ENCODE measurements at regions not wholly inside any gene's neighbourhood (a gene's known extent, or its start where the extent isn't known, plus 50 kb on each side); places are given as distances from the start of the nearest gene placed in this dataset.
"Not testable (repeated sequence)": the region's sequence is repeated elsewhere in the genome, so short reads cannot be mapped to it uniquely, and the experiment has no call there.

DNA sequence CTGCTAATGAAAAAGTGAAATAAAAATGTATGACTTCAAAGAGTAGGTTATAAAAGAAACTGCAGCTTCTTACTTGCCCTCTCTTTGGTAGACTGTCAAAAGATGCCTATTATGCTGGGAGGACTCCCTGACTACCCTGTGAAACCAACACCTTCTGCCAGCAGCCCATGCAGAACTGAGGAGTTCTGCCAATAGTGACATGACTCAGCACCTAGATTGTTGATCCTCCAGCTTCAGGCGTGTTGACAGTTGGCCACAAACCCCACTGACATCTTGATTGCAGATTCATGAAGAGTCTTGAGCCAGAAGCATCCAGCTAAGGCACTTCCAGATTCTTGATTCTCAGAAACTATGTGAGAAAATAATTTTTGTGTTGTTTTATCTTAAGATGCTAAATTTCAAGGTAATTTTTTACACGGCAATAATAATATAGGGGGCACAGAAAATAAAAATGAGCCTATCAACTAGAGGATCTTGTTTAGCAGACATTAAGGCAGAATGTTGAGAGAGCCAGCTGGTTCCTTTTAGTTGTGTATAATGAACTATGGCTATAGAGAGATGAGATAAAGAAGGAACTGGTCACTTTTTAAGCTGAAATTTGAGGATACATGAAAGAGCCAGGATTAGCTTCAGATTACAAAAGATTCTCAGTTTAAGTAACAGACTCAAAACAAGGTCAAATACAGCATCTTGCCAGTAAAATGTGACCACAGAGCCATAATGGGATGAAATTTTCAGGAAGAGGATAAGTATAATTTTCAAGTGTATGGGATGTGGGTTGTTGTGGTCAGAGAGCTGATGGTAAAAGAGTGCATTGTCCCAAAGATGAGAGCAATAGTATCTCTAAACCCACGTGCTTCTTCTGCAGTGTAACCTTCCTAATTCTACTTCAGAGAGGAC, 588.7 kb upstream of the CBLB start:
- peak; percentile 2 for DNase-seq (ENCODE audit: low read depth)

GRCh38 chr3:106458952-106459351, 590.1 kb upstream of the CBLB start:
- DNase-seq (ENCODE audit: low read depth): no peak

GRCh38 chr3:106466881-106467280, 598.1 kb upstream of the CBLB start:
- no peak for DNase-seq (ENCODE audit: low read depth)

- DNase-seq (ENCODE audit: low read depth): no peak
Observed at GRCh38 chr3:106473576-106474475, 605.0 kb upstream of the CBLB start.

DNA sequence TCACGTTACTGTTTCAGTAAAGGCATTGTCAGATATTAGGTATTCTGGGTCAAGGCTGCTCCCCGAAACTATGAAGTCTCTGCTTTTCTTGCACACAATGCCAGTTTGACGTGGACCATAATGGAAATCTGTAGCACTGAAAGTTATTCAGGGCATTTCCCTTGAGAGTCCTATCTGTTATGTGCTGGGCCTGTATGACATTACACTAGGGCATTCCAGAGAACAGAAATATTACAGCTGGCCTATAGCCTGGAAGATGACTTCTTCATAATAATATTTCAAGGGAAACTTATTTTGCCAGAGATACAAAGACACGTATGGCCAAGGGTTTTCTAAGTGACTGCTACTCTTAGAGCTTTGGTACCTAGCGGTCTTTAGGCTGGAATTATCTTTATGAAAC, 613.6 kb upstream of the CBLB start:
- DNase-seq (ENCODE audit: low read depth): no peak

DNA sequence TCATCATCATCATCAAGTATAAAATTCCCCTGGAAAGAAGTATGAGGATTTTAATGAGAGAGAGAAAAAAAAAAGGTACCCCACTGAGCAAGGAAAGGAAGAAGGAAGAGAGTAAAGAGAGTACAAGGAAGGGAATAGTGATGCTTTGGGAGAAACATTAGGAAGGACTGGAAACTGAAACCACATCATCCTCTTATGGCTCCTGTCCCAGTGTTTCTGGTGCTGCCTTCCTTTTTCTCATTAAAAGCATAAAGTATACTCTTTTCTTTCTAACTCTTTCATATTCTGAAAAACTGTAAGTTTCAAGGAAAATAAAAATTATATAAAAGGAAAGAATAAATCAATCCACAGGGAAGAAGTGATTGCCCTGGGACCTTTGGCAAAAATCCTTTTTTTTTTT, 616.4 kb upstream of the CBLB start:
- DNase-seq (ENCODE audit: low read depth): no peak

DNA sequence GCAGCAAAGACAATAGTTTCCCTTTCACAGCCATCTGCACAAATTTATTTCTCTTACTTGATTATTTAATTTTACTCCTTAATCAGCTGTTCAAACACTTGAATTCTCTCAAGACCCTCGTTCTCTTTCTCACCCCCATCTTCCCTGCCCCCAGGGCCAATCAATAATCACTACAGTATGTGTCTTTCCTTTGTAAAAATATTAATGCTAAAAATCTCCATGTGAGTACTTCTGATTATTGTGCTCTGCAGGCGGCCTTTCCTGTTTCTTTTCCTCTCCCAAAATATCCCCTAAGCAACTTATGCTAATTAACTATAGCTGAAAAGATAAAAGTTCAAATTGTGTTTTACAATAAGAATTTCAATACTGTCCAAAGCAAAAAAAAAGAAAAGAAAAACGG, 617.0 kb upstream of the CBLB start:
- DNase-seq (ENCODE audit: low read depth): no peak

- not testable (repeated sequence) for DNase-seq (ENCODE audit: low read depth)
Observed at GRCh38 chr3:106486945-106487639, 618.3 kb upstream of the CBLB start.

- DNase-seq (ENCODE audit: low read depth): no peak
Observed at GRCh38 chr3:106488331-106488730, 619.5 kb upstream of the CBLB start.

DNA sequence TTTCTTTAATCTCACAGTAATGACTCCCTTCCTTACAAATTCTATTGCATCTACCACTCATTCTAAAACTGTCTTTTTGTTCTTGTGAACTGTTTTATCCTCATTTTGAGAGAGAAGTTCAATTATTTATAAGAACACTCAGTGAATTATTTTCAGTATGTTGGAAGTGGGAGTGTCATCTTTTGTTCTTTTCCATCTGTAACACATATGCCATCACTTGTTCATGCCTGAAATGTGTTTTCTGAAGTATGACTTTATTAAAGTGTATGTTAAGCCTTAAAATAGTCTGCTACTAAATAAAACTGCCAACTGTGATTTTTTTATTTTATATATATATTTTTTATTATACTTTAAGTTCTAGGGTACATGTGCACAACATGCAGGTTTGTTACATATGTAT, 623.0 kb upstream of the CBLB start:
- no peak for DNase-seq (ENCODE audit: low read depth)

DNA sequence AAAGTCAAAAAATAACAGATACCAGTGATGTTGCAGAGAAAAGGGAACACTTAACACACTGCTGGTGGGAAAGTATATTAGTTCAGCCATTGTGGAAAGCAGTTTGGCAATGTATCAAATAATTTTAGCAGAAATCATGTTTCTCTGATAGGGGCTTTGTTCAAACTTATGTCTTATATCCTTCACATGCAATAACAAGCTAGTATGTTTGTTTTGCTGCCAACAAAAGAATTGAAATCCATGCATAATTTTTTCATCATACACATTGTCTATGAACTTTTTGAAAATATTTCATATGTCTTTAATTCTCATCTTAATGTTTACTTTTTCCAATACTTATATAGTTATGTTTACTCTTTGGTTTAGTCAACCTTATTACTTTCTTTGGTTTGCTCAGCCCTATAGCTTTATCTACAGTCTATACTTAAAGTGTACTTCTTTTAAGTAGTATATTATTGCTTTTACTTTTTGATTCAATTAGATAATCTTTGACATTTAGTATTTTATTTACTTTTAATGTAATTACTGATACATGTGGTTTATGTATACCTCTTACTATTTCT, 639.6 kb upstream of the CBLB start:
- no peak for DNase-seq (ENCODE audit: low read depth)

- DNase-seq (ENCODE audit: low read depth): no peak
Observed at GRCh38 chr3:106510206-106510605, 641.4 kb upstream of the CBLB start.

- no peak for DNase-seq (ENCODE audit: low read depth)
Observed at GRCh38 chr3:106512846-106513245, 644.0 kb upstream of the CBLB start.

- DNase-seq (ENCODE audit: low read depth): no peak
Observed at GRCh38 chr3:106514431-106514830, 645.6 kb upstream of the CBLB start.

DNA sequence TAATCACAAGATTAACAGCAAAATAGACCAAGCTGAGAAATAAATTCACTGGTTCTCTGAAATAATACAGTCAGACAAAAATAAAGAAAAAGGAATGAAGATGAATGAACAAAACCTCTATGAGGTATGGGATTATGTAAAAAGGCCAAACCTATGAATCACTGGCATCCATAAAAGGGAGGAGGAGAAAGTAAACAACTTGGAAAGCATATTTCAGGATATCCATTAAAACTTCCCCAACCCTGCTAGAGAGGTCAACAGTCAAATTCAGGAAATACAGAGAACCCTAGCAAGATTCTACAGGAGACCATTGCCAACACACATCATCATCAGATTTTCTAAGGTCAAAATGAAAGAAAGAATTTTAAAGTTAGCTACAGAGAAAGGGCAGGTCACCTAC, 649.7 kb upstream of the CBLB start:
- DNase-seq (ENCODE audit: low read depth): no peak

DNA sequence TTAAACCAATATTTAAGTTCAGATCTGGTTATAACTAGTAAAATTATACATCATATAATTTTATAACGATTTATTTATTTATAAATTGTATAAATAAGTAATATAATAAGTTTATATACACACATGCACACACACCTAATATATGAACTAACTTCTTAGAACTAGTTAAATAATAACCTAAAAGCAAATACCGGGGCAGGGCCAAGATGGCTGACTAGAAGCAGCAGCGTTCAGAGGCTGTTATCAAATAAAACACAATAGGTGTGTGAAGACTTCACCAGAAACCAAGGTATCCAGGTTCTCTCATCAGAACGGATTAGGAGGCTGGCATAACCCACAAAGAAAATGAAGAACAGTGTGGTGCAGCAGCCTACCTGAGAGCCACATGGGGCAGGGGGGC, 653.6 kb upstream of the CBLB start:
- no peak for DNase-seq (ENCODE audit: low read depth)

GRCh38 chr3:106528932-106529331, 660.1 kb upstream of the CBLB start:
- no peak for DNase-seq (ENCODE audit: low read depth)

GRCh38 chr3:106529738-106530137, 660.9 kb upstream of the CBLB start:
- no peak for DNase-seq (ENCODE audit: low read depth)

- DNase-seq (ENCODE audit: low read depth): no peak
Observed at GRCh38 chr3:106530367-106530766, 661.6 kb upstream of the CBLB start.

DNA sequence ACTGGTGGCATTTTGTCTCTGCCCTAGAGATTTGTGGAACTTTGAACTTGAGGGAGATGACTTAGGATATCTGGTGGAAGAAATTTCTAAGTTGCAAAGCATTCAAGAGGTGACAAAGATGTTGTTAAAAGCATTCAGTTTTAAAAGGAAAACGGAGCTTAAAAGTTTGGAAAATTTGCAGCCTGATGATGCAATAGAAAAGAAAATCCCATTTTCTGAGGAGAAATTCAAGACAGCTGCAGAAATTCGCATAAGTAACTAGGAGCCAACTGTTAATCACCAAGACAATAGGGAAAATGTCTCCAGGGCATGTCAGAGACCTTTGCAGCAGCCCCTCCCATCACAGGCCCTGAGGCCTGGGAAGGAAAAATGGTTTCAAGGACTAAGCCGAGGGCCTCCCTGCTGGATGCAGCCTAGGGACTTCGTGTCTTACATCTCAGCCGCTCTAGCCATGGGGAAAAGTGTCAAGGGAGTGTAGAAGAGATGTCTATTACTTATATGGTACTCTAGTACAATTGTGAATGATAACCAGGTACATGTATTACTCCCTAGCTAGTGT, 663.0 kb upstream of the CBLB start:
- DNase-seq (ENCODE audit: low read depth): not testable (repeated sequence)

GRCh38 chr3:106533093-106533787, 664.4 kb upstream of the CBLB start:
- no peak for DNase-seq (ENCODE audit: low read depth)

Measured in stimulated activated CD8-positive, alpha-beta memory T cell treated with anti-CD3 and anti-CD28 coated beads, Interleukin-4, amount 100 ng/mL, for 24 hours (primary cell).